Uterus (tissue), 2 donors: ENCODE measurements at regions not wholly inside any gene's neighbourhood (a gene's known extent, or its start where the extent isn't known, plus 50 kb on each side); places are given as distances from the start of the nearest gene placed in this dataset.

Experiments used
- CTCF ChIP-seq, 4 experiments: fragments of 200-600 bp in 2 of 4; fragments of 450-650 bp in 2 of 4; sonication (generic) in 2 of 4; IDR thresholded peaks; one replicate each; pipeline ENCODE4 v1.5.1; 2016 to 2019; ENCODE audit warnings: antibody characterized with exemption in 4 of 4, mild to moderate bottlenecking in 2 of 4, moderate library complexity in 1 of 4
- POLR2A ChIP-seq, 2 donors: fragments of 450-650 bp; IDR thresholded peaks; one replicate each; pipeline ENCODE4 v1.6.1; 2016; ENCODE audit warnings: antibody characterized with exemption in 2 of 2, mild to moderate bottlenecking in 1 of 2, moderate library complexity in 1 of 2

GRCh38 chr1:5574641-5575040 lies 417.6 kb downstream of the NPHP4 start:
- TF ChIP-seq CTCF (IDR thresholded peaks at IDR 0.05) (no peak), POLR2A (IDR thresholded peaks at IDR 0.05) (no peak)
